Neural progenitor cell (in vitro differentiated cells): ENCODE measurements at regions not wholly inside any gene's neighbourhood (a gene's known extent, or its start where the extent isn't known, plus 50 kb on each side); places are given as distances from the start of the nearest gene placed in this dataset.

Experiments
- EZH2 ChIP-seq: fragments of 200-600 bp; sonication (generic); IDR thresholded peaks from 2 replicates; pipeline ENCODE4 v1.6.1; 2017; ENCODE audit warnings: antibody characterized with exemption, mild to moderate bottlenecking, moderate library complexity
- EZH2phosphoT487 ChIP-seq: fragments of 200-600 bp; sonication (generic); IDR thresholded peaks from 2 replicates; pipeline ENCODE4 v1.6.1; 2017; ENCODE audit warnings: antibody characterized with exemption
- TF ChIP-seq, protein P1 (sequence below): fragments of 200-600 bp; sonication (generic); IDR thresholded peaks from 2 replicates; pipeline ENCODE4 v1.5.1; 2017; ENCODE audit warnings: antibody characterized with exemption, mild to moderate bottlenecking

DNA sequence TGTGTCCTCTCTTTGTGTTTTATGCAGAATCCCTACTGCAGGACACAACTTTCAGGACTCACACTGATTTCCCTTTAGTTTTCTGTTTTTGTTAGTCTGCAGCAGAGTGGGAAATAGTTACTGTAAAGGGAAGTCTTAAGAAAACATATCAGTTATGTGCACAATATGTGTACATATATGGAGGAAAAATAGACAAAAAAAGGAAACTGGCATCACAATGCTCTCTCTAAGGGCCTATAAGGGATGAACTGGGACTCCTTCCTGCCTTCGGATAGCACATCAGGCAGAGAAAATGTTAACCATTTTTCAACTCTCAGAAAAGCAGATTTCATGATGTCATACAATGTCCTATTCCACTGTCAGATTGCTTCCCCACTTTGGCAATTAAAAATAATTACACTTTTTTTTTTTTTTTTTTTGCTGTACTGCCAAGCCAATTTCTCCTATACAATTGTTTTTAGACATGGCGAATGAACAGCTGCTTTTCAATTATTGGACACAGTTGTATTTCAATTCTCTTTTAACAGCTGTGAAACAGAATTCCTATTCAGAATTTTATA, 112.5 kb upstream of the KCNJ16 start:
- TF ChIP-seq, protein P1, sequence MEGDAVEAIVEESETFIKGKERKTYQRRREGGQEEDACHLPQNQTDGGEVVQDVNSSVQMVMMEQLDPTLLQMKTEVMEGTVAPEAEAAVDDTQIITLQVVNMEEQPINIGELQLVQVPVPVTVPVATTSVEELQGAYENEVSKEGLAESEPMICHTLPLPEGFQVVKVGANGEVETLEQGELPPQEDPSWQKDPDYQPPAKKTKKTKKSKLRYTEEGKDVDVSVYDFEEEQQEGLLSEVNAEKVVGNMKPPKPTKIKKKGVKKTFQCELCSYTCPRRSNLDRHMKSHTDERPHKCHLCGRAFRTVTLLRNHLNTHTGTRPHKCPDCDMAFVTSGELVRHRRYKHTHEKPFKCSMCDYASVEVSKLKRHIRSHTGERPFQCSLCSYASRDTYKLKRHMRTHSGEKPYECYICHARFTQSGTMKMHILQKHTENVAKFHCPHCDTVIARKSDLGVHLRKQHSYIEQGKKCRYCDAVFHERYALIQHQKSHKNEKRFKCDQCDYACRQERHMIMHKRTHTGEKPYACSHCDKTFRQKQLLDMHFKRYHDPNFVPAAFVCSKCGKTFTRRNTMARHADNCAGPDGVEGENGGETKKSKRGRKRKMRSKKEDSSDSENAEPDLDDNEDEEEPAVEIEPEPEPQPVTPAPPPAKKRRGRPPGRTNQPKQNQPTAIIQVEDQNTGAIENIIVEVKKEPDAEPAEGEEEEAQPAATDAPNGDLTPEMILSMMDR: no peak
- no peak for TF ChIP-seq EZH2
- TF ChIP-seq EZH2phosphoT487: no peak
